Hematopoietic multipotent progenitor cell treated with erythropoietin and hydrocortisone succinate and interleukin-3 and kit ligand, for 17 days (in vitro differentiated cells): ENCODE measurements at regions not wholly inside any gene's neighbourhood (a gene's known extent, or its start where the extent isn't known, plus 50 kb on each side); places are given as distances from the start of the nearest gene placed in this dataset.

Source experiments
- DNase-seq: peaks from one replicate; pipeline ENCODE4 v3.0.0-alpha.2; 2015; ENCODE audit warnings: low spot score

GRCh38 chr2:220053919-220054318 lies 426.5 kb downstream of the SLC4A3 start:
- no peak for DNase-seq

- DNase-seq = no peak
Measured at GRCh38 chr2:220057391-220057790, 430.0 kb downstream of the SLC4A3 start.

GRCh38 chr2:220057916-220058315 lies 430.5 kb downstream of the SLC4A3 start:
- DNase-seq = no peak

- DNase-seq = no peak
Measured at GRCh38 chr2:220064111-220065030, 436.9 kb downstream of the SLC4A3 start.

- no peak for DNase-seq
Measured at GRCh38 chr2:220065581-220065980, 438.2 kb downstream of the SLC4A3 start.

- no peak for DNase-seq
Measured at GRCh38 chr2:220068846-220069245, 441.4 kb downstream of the SLC4A3 start.

- no peak for DNase-seq
Measured at GRCh38 chr2:220070349-220070748, 442.9 kb downstream of the SLC4A3 start.

GRCh38 chr2:220071696-220072095 lies 444.3 kb downstream of the SLC4A3 start:
- no peak for DNase-seq

- DNase-seq = no peak
Measured at GRCh38 chr2:220072669-220073220, 445.3 kb downstream of the SLC4A3 start.

- no peak for DNase-seq
Measured at GRCh38 chr2:220075835-220076234, 448.4 kb downstream of the SLC4A3 start.

GRCh38 chr2:220076734-220077133 lies 449.3 kb downstream of the SLC4A3 start:
- DNase-seq = no peak

- no peak for DNase-seq
Measured at GRCh38 chr2:220077488-220077887, 450.1 kb downstream of the SLC4A3 start.

- no peak for DNase-seq
Measured at GRCh38 chr2:220078439-220078838, 451.0 kb downstream of the SLC4A3 start.

GRCh38 chr2:220079595-220079994 lies 452.2 kb downstream of the SLC4A3 start:
- DNase-seq = no peak

GRCh38 chr2:220081171-220081570 lies 453.7 kb downstream of the SLC4A3 start:
- DNase-seq = no peak

- no peak for DNase-seq
Measured at GRCh38 chr2:220090050-220090449, 462.6 kb downstream of the SLC4A3 start.

- no peak for DNase-seq
Measured at GRCh38 chr2:220096406-220096805, 469.0 kb downstream of the SLC4A3 start.

- no peak for DNase-seq
Measured at GRCh38 chr2:220101980-220102379, 474.6 kb downstream of the SLC4A3 start.

- no peak for DNase-seq
Measured at GRCh38 chr2:220103596-220103995, 476.2 kb downstream of the SLC4A3 start.

- no peak for DNase-seq
Measured at GRCh38 chr2:220104871-220105351, 477.5 kb downstream of the SLC4A3 start.

GRCh38 chr2:220106065-220106464 lies 478.6 kb downstream of the SLC4A3 start:
- no peak for DNase-seq

- no peak for DNase-seq
Measured at GRCh38 chr2:220107380-220107791, 480.0 kb downstream of the SLC4A3 start.

GRCh38 chr2:220114443-220114842 lies 487.0 kb downstream of the SLC4A3 start:
- no peak for DNase-seq
